H1 (cell line): ENCODE measurements at regions not wholly inside any gene's neighbourhood (a gene's known extent, or its start where the extent isn't known, plus 50 kb on each side); places are given as distances from the start of the nearest gene placed in this dataset.

Source experiments
- CTCF ChIA-PET: fragments of 300-600 bp; sonication (Branson Sonifier 250); formaldehyde crosslinking; loops from one replicate; lab custom pipeline; 2021; ENCODE audit not compliant: partially characterized antibody; lab: Charles Lee
- POLR2A ChIA-PET: fragments of 300-600 bp; sonication (Branson Sonifier 250); formaldehyde crosslinking; loops from one replicate; lab custom pipeline; 2021; ENCODE audit warnings: inconsistent platforms; ENCODE audit not compliant: partially characterized antibody; lab: Charles Lee
- DNase-seq, 2 experiments: peaks; one replicate each; pipeline versions ENCODE4 v3.0.0 to v3.0.0-alpha.2; 2010 to 2022; ENCODE audit warnings: low spot score in 2 of 2, low read depth in 1 of 2, mixed read lengths in 1 of 2
- FAIRE-seq: peaks from 2 replicates; lab custom pipeline; 2011; peaks lifted over from hg19 to GRCh38; lab: Jason Lieb, UNC
- H2AFZ ChIP-seq: 2 replicates; pipeline ENCODE4 v1.8.1; 2012; ENCODE audit warnings: low read length, inconsistent platforms
- H2AK5ac ChIP-seq: 2 replicates; pipeline ENCODE4 v1.6.1; 2013; ENCODE audit warnings: low read depth, low read length
- H2BK120ac ChIP-seq: replicated peaks from 2 replicates; pipeline ENCODE3; 2013; ENCODE audit warnings: low read depth, low read length, inconsistent platforms
- H2BK12ac ChIP-seq: 2 replicates; pipeline ENCODE4 v1.6.1; 2013; ENCODE audit warnings: low read depth, low read length
- H2BK15ac ChIP-seq: 2 replicates; pipeline ENCODE4 v1.6.1; 2013; ENCODE audit warnings: low read length
- H2BK20ac ChIP-seq: 2 replicates; pipeline ENCODE4 v1.6.1; 2013; ENCODE audit warnings: low read length
- H2BK5ac ChIP-seq: 2 replicates; pipeline ENCODE4 v1.6.1; 2013; ENCODE audit warnings: low read depth, low read length
- H3K14ac ChIP-seq: 2 replicates; pipeline ENCODE4 v1.6.1; 2013; ENCODE audit warnings: inconsistent platforms; ENCODE audit not compliant: insufficient read length
- H3K18ac ChIP-seq: 2 replicates; pipeline ENCODE4 v1.6.1; 2013; ENCODE audit warnings: low read length; ENCODE audit errors: extremely low read depth
- H3K23ac ChIP-seq: 2 replicates; pipeline ENCODE4 v1.6.1; 2013; ENCODE audit warnings: inconsistent platforms; ENCODE audit not compliant: insufficient read length
- H3K23me2 ChIP-seq: 2 replicates; pipeline ENCODE4 v1.6.1; 2013; ENCODE audit warnings: low read depth, low read length
- H3K27ac ChIP-seq: 2 replicates; pipeline ENCODE4 v1.6.1; 2011; ENCODE audit warnings: low read depth, low read length, inconsistent platforms
- H3K27me3 ChIP-seq, 4 experiments: replicated peaks in 1 of 4; 1 replicate in 1 of 4; 2 replicates in 3 of 4; pipeline versions ENCODE4 v1.6.1 to v1.8.1; 2011 to 2013; ENCODE audit warnings: low read length in 3 of 4, mild to moderate bottlenecking in 3 of 4, inconsistent platforms in 2 of 4, mixed read lengths in 2 of 4, moderate library complexity in 1 of 4; ENCODE audit not compliant: control insufficient read depth in 3 of 4, insufficient read depth in 3 of 4; ENCODE audit errors: extremely low read depth in 1 of 4
- H3K36me3 ChIP-seq, 4 experiments: 2 replicates each; pipeline versions ENCODE4 v1.6.1 to v1.8.1; 2011 to 2013; ENCODE audit warnings: mild to moderate bottlenecking in 4 of 4, low read length in 3 of 4, moderate library complexity in 2 of 4, control low read depth in 1 of 4, inconsistent platforms in 1 of 4; ENCODE audit not compliant: insufficient read depth in 4 of 4, control insufficient read depth in 2 of 4
- H3K4ac ChIP-seq: replicated peaks from 2 replicates; pipeline ENCODE3; 2013; ENCODE audit warnings: low read length, low read depth, mixed read lengths, inconsistent platforms; ENCODE audit not compliant: insufficient read length
- H3K4me1 ChIP-seq, 4 experiments: replicated peaks in 1 of 4; 1 replicate in 1 of 4; 2 replicates in 3 of 4; pipeline versions ENCODE4 v1.6.1 to v1.8.1; 2011 to 2013; ENCODE audit warnings: low read length in 3 of 4, inconsistent platforms in 2 of 4, mixed read lengths in 1 of 4; ENCODE audit not compliant: insufficient read depth in 4 of 4, control insufficient read depth in 3 of 4
- H3K4me2 ChIP-seq, 2 experiments: 2 replicates each; pipeline versions ENCODE4 v1.6.1 to v1.8.1; 2011 to 2013; ENCODE audit warnings: low read depth in 2 of 2, low read length in 2 of 2, control low read depth in 1 of 2, inconsistent platforms in 1 of 2, mild to moderate bottlenecking in 1 of 2; ENCODE audit not compliant: insufficient read depth in 1 of 2
- H3K4me3 ChIP-seq, 4 experiments: fragments of 200-600, 300-600 bp in 1 of 4; sonication (generic), shearing (Covaris generic), sonication (Bioruptor Twin) in 1 of 4; 2 replicates each; pipeline versions ENCODE4 v1.5.1 to v1.8.1; 2011 to 2016; ENCODE audit warnings: low read length in 4 of 4, low read depth in 3 of 4, control low read depth in 2 of 4, inconsistent platforms in 2 of 4, mild to moderate bottlenecking in 2 of 4, mixed read lengths in 1 of 4, moderate library complexity in 1 of 4; ENCODE audit not compliant: insufficient read depth in 2 of 4; ENCODE audit errors: extremely low read depth in 1 of 4
- H3K56ac ChIP-seq: replicated peaks from 2 replicates; pipeline ENCODE3; 2013; ENCODE audit warnings: low read depth, mild to moderate bottlenecking, mixed read lengths, low read length, inconsistent platforms; ENCODE audit not compliant: insufficient read length
- H3K79me1 ChIP-seq: 2 replicates; pipeline ENCODE4 v1.6.1; 2013; ENCODE audit warnings: low read depth, low read length, control low read depth
- H3K79me2 ChIP-seq, 2 experiments: 2 replicates each; pipeline versions ENCODE4 v1.6.1 to v1.8.1; 2012 to 2013; ENCODE audit warnings: low read length in 2 of 2, mild to moderate bottlenecking in 2 of 2, inconsistent platforms in 1 of 2; ENCODE audit not compliant: insufficient read depth in 2 of 2, control insufficient read depth in 1 of 2
- H3K9ac ChIP-seq, 4 experiments: replicated peaks in 1 of 4; 1 replicate in 1 of 4; 2 replicates in 3 of 4; pipeline versions ENCODE4 v1.6.1 to v1.8.1; 2011 to 2013; ENCODE audit warnings: low read depth in 3 of 4, low read length in 3 of 4, control low read depth in 2 of 4, mild to moderate bottlenecking in 2 of 4, moderate library complexity in 2 of 4, inconsistent platforms in 1 of 4; ENCODE audit errors: extremely low read depth in 1 of 4
- H3K9me3 ChIP-seq, 2 experiments: 2 replicates each; pipeline versions ENCODE4 v1.6.1 to v1.8.1; 2012 to 2013; ENCODE audit warnings: mild to moderate bottlenecking in 2 of 2, moderate library complexity in 2 of 2, control low read depth in 1 of 2, inconsistent platforms in 1 of 2, low read depth in 1 of 2, low read length in 1 of 2, mixed read lengths in 1 of 2; ENCODE audit not compliant: insufficient read depth in 2 of 2
- H4K20me1 ChIP-seq, 2 experiments: replicated peaks in 1 of 2; 2 replicates each; pipeline versions ENCODE3 to v1.8.1; 2011 to 2013; ENCODE audit warnings: inconsistent platforms in 2 of 2, low read length in 2 of 2, mild to moderate bottlenecking in 1 of 2; ENCODE audit not compliant: insufficient read depth in 2 of 2, control insufficient read depth in 1 of 2
- H4K5ac ChIP-seq: 2 replicates; pipeline ENCODE4 v1.6.1; 2013; ENCODE audit warnings: low read length, low read depth, mixed read lengths, inconsistent platforms; ENCODE audit not compliant: insufficient read length
- H4K8ac ChIP-seq: 2 replicates; pipeline ENCODE4 v1.8.0; 2013; ENCODE audit warnings: mild to moderate bottlenecking, moderate library complexity, low read length, inconsistent platforms; ENCODE audit not compliant: insufficient read depth; ENCODE audit errors: extremely low read depth
- H4K91ac ChIP-seq: replicated peaks from 2 replicates; pipeline ENCODE3; 2013; ENCODE audit warnings: low read length, mixed read lengths, inconsistent platforms; ENCODE audit not compliant: insufficient read length
- BCL11A ChIP-seq, 2 experiments: IDR thresholded peaks; one replicate each; pipeline ENCODE4 v1.6.1; 2011; ENCODE audit warnings: low read depth in 2 of 2, low read length in 2 of 2, mild to moderate bottlenecking in 2 of 2
- CBX8 ChIP-seq: fragments of 300-800, 300-1000 bp; sonication (generic); IDR thresholded peaks from 2 replicates; pipeline ENCODE4 v1.7.1; 2016; ENCODE audit warnings: low read depth, low read length, borderline replicate concordance
- CTBP2 ChIP-seq: IDR thresholded peaks from 2 replicates; pipeline ENCODE4 v1.7.0; 2011; ENCODE audit warnings: borderline replicate concordance, mild to moderate bottlenecking, moderate library complexity, mixed read lengths, low read length; ENCODE audit not compliant: insufficient read depth, insufficient read length
- E2F6 ChIP-seq: IDR thresholded peaks from 2 replicates; pipeline ENCODE4 v1.6.1; 2012; ENCODE audit warnings: inconsistent platforms
- EP300 ChIP-seq, 2 experiments: IDR thresholded peaks; 1 replicate in 1 of 2; 2 replicates in 1 of 2; pipeline ENCODE4 v1.6.1; 2011 to 2012; ENCODE audit warnings: low read depth in 2 of 2, low read length in 2 of 2, mild to moderate bottlenecking in 2 of 2, borderline replicate concordance in 1 of 2, inconsistent platforms in 1 of 2, moderate library complexity in 1 of 2
- JUND ChIP-seq: IDR thresholded peaks from 2 replicates; pipeline ENCODE4 v1.6.1; 2011; ENCODE audit warnings: mild to moderate bottlenecking, improper control_type of control experiment, low read length
- MAFK ChIP-seq: IDR thresholded peaks from 2 replicates; pipeline ENCODE4 v1.6.1; 2012; ENCODE audit warnings: low read depth, mild to moderate bottlenecking, improper control_type of control experiment, low read length
- PHF8 ChIP-seq: fragments of 200-600 bp; sonication (generic); conservative IDR thresholded peaks from 2 replicates; pipeline ENCODE4 v1.7.1; 2012; ENCODE audit warnings: low read depth, mild to moderate bottlenecking, inconsistent platforms, low read length, moderate library complexity
- POLR2A ChIP-seq, 2 experiments: IDR thresholded peaks; 1 replicate in 1 of 2; 2 replicates in 1 of 2; pipeline ENCODE4 v1.6.1; 2011; ENCODE audit warnings: low read depth in 2 of 2, low read length in 2 of 2, mild to moderate bottlenecking in 2 of 2; ENCODE audit errors: control extremely low read depth in 1 of 2
- RFX5 ChIP-seq: IDR thresholded peaks from 2 replicates; pipeline ENCODE4 v1.6.1; 2011; ENCODE audit warnings: low read depth, low read length, improper control_type of control experiment, borderline replicate concordance
- SIRT6 ChIP-seq: IDR thresholded peaks from one replicate; pipeline ENCODE4 v1.7.1; 2012; ENCODE audit warnings: low read length, inconsistent platforms
- SIX5 ChIP-seq: IDR thresholded peaks from 2 replicates; pipeline ENCODE4 v1.6.1; 2011; ENCODE audit warnings: mild to moderate bottlenecking, low read depth, low read length
- SP2 ChIP-seq: IDR thresholded peaks from 2 replicates; pipeline ENCODE4 v1.6.1; 2012; ENCODE audit warnings: mild to moderate bottlenecking, low read length, inconsistent platforms
- TBP ChIP-seq: IDR thresholded peaks from 2 replicates; pipeline ENCODE4 v1.6.1; 2011; ENCODE audit warnings: low read depth, low read length, improper control_type of control experiment
- USF2 ChIP-seq: IDR thresholded peaks from 2 replicates; pipeline ENCODE4 v1.6.1; 2011; ENCODE audit warnings: low read length, improper control_type of control experiment

- CTCF ChIA-PET, result interaction anchor here (0.5 kb wide), 1 partner anchor 128 kb away, joined by 4 read pairs; no protein-coding TSS in a partner anchor
- Histone ChIP-seq H3K14ac (no peak overlapping the region), H3K36me3 (no peaks in the 10 kb centered on the region), H2BK20ac (no peak overlapping the region), H2BK5ac (no peak overlapping the region), H3K56ac (no peak overlapping the region), H3K23me2 (no peaks in the 10 kb centered on the region), H3K27ac (no peak overlapping the region), H2BK15ac (no peak overlapping the region), H3K4me2 (no peak overlapping the region), H3K4ac (no peak overlapping the region), H3K23ac (no peak overlapping the region), H4K5ac (no peak overlapping the region), H4K8ac (no peak overlapping the region), H3K79me2 (no peaks in the 10 kb centered on the region), H2BK120ac (no peak overlapping the region), H2AFZ (no peak overlapping the region), H4K20me1 (no peaks in the 10 kb centered on the region), H2AK5ac (no peak overlapping the region), H3K9me3 (peaks cover 2 to 8% of the 10 kb centered on the region in 2 experiments; a peak in 1 of 4 replicates), H2BK12ac (no peak overlapping the region), H3K27me3 (no peaks in the 10 kb centered on the region), H4K91ac (no peak overlapping the region), H3K4me1 (no peaks in the 10 kb centered on the region; a peak in 1 of 7 replicates), H3K79me1 (no peaks in the 10 kb centered on the region), H3K9ac (no peak overlapping the region), H3K18ac (no peak overlapping the region), H3K4me3 (no peak overlapping the region)
- no peak for DNase-seq
- POLR2A ChIA-PET, result no interaction called here
- no peak for FAIRE-seq
- TF ChIP-seq CBX8, result no peak
- no peak for TF ChIP-seq MAFK
- no peak for TF ChIP-seq SIRT6
- no peak for TF ChIP-seq PHF8
- TF ChIP-seq CTBP2, result no peak
- TF ChIP-seq SIX5, result no peak
- no peak for TF ChIP-seq E2F6
- TF ChIP-seq BCL11A (IDR thresholded peaks at IDR 0.05; ENCODE audit: low read depth in 2 of 2, low read length in 2 of 2), result no peak
- TF ChIP-seq EP300 (IDR thresholded peaks at IDR 0.05; ENCODE audit: borderline replicate concordance in 1 of 2, low read depth in 2 of 2, low read length in 2 of 2), result no peak
- no peak for TF ChIP-seq TBP
- no peak for TF ChIP-seq JUND
- no peak for TF ChIP-seq SP2
- TF ChIP-seq POLR2A (IDR thresholded peaks at IDR 0.05; ENCODE audit: control extremely low read depth in 1 of 2, low read depth in 2 of 2, low read length in 2 of 2), result no peak
- no peak for TF ChIP-seq RFX5
- TF ChIP-seq USF2, result no peak
Measured at GRCh38 chr6:112925702-112926101, 578.6 kb downstream of the RFPL4B start.
